Adrenal gland (tissue), 9 donors: ENCODE measurements at regions not wholly inside any gene's neighbourhood (a gene's known extent, or its start where the extent isn't known, plus 50 kb on each side); places are given as distances from the start of the nearest gene placed in this dataset.

Experiments
- DNase-seq, 7 donors: peaks; one replicate each; pipeline ENCODE4 v3.0.0-alpha.2; 2019 to 2020
- H3K27ac ChIP-seq, 5 donors: fragments of 200-600 bp; sonication (generic) in 4 of 5; 1 replicate in 3 of 5; 2 replicates in 2 of 5; pipeline versions ENCODE4 v1.5.1 to v1.8.0; 2016 to 2020; ENCODE audit warnings: mild to moderate bottlenecking in 1 of 5
- H3K27me3 ChIP-seq: fragments of 200-600 bp; 2 replicates; pipeline ENCODE4 v1.8.0; 2021
- H3K36me3 ChIP-seq, 2 donors: fragments of 200-600 bp; replicated peaks in 1 of 2; 1 replicate in 1 of 2; 2 replicates in 1 of 2; pipeline versions ENCODE4 v1.5.1 to v1.8.0; 2018 to 2022
- H3K4me1 ChIP-seq, 2 donors: fragments of 200-600 bp; replicated peaks in 1 of 2; 1 replicate in 1 of 2; 2 replicates in 1 of 2; pipeline versions ENCODE4 v1.5.1 to v1.8.0; 2018 to 2021
- H3K4me3 ChIP-seq, 4 donors: fragments of 200-600 bp; sonication (generic) in 3 of 4; one replicate each; pipeline ENCODE4 v1.5.1; 2016 to 2018
- H3K9me3 ChIP-seq, 3 donors: fragments of 200-600 bp; sonication (generic) in 1 of 3; replicated peaks in 1 of 3; 1 replicate in 2 of 3; 2 replicates in 1 of 3; pipeline versions ENCODE4 v1.5.1 to v1.8.0; 2016 to 2021
- POLR2A ChIP-seq, 2 donors: fragments of 450-650 bp; IDR thresholded peaks; one replicate each; pipeline ENCODE4 v1.6.1; 2017; ENCODE audit warnings: antibody characterized with exemption in 2 of 2, mild to moderate bottlenecking in 2 of 2, moderate library complexity in 1 of 2
- WGBS, 4 donors: extraction: QIAGEN DNeasy Blood & Tissue Kit in 2 of 4; methylation state at CpG; one replicate each; pipeline versions ENCODE4 v1.1.5 to v1.1.7; 2013 to 2017; 5-methylcytosine and 5-hydroxymethylcytosine counted together
- intact Hi-C, 2 donors: fragments of 100-400 bp; cut with DNase I; formaldehyde crosslinking; loops; one replicate each; pipeline versions ENCODE4 v1.14.1 to v1.15.0; 2022 to 2023
- TF ChIP-seq, protein P1 (sequence below), 6 experiments: fragments of 450-650 bp in 4 of 6; fragments of 200-600 bp in 2 of 6; sonication (generic) in 1 of 6; IDR thresholded peaks; 1 replicate in 5 of 6; 2 replicates in 1 of 6; pipeline versions ENCODE4 v1.5.1 to v1.8.0; 2016 to 2021; ENCODE audit warnings: antibody characterized with exemption in 6 of 6, mild to moderate bottlenecking in 2 of 6, moderate library complexity in 1 of 6
- donor health status: healthy with polysubstance abuse.
- donor health status: Bipolar disorder and iron deficiency.
- donor health status: DM: yes; HTN: yes; CAD: no.
- donor health status: DM: no; HTN: no; CAD: no.
- donor health status: DM: no; HTN: no; CAD: no.

DNA sequence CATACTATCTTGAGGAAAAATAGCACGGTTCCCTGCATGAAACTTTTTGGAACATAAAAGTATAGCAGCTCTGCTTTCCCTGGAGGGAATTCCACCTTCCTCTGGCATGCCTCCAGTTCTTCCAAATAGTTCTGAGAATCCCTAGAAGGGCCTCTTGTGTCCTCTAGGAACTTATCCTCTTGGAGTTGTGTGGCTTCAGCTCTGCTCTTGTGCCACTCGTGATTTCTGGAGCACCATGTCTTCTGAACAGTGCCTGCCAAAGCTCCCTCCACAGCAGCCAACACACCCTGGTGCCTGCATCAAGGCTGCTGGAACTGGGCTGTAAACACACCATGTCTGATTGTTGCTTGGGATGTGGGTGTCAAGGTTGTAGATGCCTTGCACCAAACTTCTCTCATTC, 65.7 kb upstream of the FLT1 start:
- Histone ChIP-seq H3K27ac (no peak overlapping the region), H3K4me1 (no peaks in the 10 kb centered on the region), H3K4me3 (no peak overlapping the region), H3K9me3 (no peaks in the 10 kb centered on the region), H3K27me3 (no peaks in the 10 kb centered on the region), H3K36me3 (no peaks in the 10 kb centered on the region)
- TF ChIP-seq, protein P1, sequence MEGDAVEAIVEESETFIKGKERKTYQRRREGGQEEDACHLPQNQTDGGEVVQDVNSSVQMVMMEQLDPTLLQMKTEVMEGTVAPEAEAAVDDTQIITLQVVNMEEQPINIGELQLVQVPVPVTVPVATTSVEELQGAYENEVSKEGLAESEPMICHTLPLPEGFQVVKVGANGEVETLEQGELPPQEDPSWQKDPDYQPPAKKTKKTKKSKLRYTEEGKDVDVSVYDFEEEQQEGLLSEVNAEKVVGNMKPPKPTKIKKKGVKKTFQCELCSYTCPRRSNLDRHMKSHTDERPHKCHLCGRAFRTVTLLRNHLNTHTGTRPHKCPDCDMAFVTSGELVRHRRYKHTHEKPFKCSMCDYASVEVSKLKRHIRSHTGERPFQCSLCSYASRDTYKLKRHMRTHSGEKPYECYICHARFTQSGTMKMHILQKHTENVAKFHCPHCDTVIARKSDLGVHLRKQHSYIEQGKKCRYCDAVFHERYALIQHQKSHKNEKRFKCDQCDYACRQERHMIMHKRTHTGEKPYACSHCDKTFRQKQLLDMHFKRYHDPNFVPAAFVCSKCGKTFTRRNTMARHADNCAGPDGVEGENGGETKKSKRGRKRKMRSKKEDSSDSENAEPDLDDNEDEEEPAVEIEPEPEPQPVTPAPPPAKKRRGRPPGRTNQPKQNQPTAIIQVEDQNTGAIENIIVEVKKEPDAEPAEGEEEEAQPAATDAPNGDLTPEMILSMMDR (IDR thresholded peaks at IDR 0.05), result no peak
- TF ChIP-seq POLR2A (IDR thresholded peaks at IDR 0.05), result no peak
- 65 to 86% (median 69%) methylated on average over 2 of the region's 2 CpGs for WGBS, 4 donors
- no peak for DNase-seq
- intact Hi-C loops, result no loop called here

DNA sequence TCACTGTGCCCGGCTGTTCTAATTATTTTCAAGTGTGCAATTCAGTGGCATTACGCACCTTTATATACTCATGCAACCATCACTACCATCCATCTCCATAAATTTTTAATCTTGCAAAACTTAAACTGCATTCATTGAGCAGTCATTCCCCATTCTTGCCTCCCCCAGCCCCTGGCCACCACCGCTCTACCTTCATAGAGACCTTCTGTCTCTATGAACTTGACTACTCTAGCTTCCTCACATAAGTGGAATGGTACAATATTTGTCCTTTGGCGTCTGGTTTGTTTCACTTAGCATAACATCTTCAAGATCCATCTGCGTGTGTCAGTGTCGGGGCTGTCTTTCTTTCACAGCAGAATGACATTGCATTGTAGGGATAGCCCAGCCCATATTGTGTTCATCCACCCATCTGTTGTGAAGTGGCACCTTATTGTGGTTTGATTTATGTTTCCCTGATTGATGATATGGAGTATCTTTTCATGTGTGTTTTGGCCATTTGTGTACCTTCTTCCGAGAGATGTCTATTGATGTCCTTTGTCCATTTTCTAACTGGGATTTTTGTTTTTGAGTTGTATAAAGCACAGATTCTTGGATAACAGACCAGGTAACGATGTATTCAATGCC, 64.8 kb upstream of the FLT1 start:
- Histone ChIP-seq H3K27ac (no peak overlapping the region), H3K4me1 (no peaks in the 10 kb centered on the region), H3K27me3 (no peaks in the 10 kb centered on the region), H3K36me3 (no peaks in the 10 kb centered on the region), H3K9me3 (no peaks in the 10 kb centered on the region), H3K4me3 (no peak overlapping the region)
- no peak for DNase-seq
- intact Hi-C loops, result no loop called here
- TF ChIP-seq POLR2A (IDR thresholded peaks at IDR 0.05), result no peak
- TF ChIP-seq, protein P1 (IDR thresholded peaks at IDR 0.05), result no peak
- 91 to 95% (median 92%) methylated on average over 8 of the region's 8 CpGs for WGBS, 4 donors

DNA sequence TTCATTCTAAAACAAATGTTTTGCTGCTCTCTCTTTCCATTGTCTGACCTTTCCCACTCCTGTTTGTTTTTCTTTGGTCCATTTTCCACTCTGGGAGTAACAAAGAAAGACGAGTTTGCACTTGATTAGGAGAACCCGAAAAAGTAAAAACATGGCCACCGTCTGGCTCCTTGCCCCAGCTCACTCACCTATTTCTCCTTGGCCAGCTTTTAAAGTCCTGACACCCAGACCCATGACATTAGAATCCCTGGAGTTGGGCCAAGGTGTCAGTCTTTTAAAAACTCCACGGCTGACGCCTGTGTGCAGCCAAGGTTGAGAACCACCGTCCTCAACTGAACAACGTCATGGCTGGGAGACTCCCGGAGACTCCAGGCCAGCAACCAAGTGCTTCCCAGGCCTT, 63.6 kb upstream of the FLT1 start:
- intact Hi-C loops, result no loop called here
- no peak for TF ChIP-seq POLR2A (IDR thresholded peaks at IDR 0.05)
- TF ChIP-seq, protein P1 (IDR thresholded peaks at IDR 0.05), result no peak
- 39 to 56% (median 47%) methylated on average over 8 of the region's 8 CpGs for WGBS, 4 donors
- no peaks in the 10 kb centered on the region for H3K4me1 ChIP-seq
- no peak for DNase-seq
- no peaks in the 10 kb centered on the region for H3K36me3 ChIP-seq
- H3K9me3 ChIP-seq, result no peaks in the 10 kb centered on the region
- H3K4me3 ChIP-seq, result no peak overlapping the region
- H3K27me3 ChIP-seq, result no peaks in the 10 kb centered on the region
- H3K27ac ChIP-seq, result peak overlapping the region in 1 of 5 donors; percentile 0

DNA sequence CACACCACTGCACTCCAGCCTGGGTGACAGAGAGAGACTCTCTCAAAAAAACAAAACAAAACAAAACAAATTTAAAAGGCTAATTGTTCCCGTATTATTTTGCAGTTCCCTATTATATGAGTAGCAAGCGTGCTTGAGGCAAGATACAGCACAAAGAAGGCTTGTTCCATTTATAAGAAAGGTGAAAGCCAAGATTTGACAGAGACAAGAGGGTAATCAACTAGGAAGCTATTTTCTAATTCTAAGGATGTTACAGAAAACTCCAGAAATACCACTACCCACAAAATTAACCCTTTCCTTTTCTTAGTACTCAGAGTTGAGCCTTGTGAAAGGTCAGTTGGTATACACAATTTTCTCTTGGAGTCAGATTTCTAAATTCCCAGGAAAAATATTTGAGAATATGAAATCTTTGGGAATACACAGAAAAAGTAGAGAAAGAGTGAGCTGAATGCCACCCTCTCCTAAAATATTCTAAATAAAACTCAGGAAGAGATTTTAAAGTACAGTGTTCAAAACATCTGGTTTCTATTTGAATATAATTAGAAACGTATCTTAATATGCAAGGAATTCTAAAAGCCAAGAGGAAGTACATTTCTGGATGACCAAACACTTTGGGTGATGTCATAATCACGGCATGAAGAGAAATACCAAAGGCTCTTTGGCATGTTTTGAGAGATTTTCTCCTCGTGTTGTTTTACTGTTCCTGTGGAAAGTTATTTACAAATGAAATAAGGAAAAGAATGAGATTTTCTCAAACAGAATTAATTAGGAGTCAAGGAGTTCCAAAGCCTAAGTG, 63.0 kb upstream of the FLT1 start:
- H3K9me3 ChIP-seq, result no peaks in the 10 kb centered on the region
- H3K4me1 ChIP-seq, result no peaks in the 10 kb centered on the region
- H3K36me3 ChIP-seq, result no peaks in the 10 kb centered on the region
- peak overlapping the region in 1 of 5 donors; percentile 0 for H3K27ac ChIP-seq
- intact Hi-C loops, result no loop called here
- TF ChIP-seq, protein P1 (IDR thresholded peaks at IDR 0.05), result no peak
- no peak for TF ChIP-seq POLR2A (IDR thresholded peaks at IDR 0.05)
- no peaks in the 10 kb centered on the region for H3K27me3 ChIP-seq
- WGBS, 4 donors, result 43 to 60% (median 52%) methylated on average over 5 of the region's 5 CpGs
- no peak overlapping the region for H3K4me3 ChIP-seq
- DNase-seq, result no peak
